Stomach (tissue), 4 donors: ENCODE measurements at regions not wholly inside any gene's neighbourhood (a gene's known extent, or its start where the extent isn't known, plus 50 kb on each side); places are given as distances from the start of the nearest gene placed in this dataset.

Source experiments
- EP300 ChIP-seq: sonication (generic); formaldehyde crosslinking; IDR thresholded peaks from one replicate; pipeline ENCODE4 v1.6.1; 2017; ENCODE audit warnings: antibody characterized with exemption
- POLR2A ChIP-seq, 4 donors: fragments of 450-650 bp; IDR thresholded peaks; one replicate each; pipeline ENCODE4 v1.6.1; 2016; ENCODE audit warnings: antibody characterized with exemption in 4 of 4, control low read depth in 2 of 4, mild to moderate bottlenecking in 1 of 4, moderate library complexity in 1 of 4

GRCh38 chr2:120570546-120570945 is 165.1 kb upstream of the GLI2 start:
- TF ChIP-seq EP300, result no peak
- TF ChIP-seq POLR2A (IDR thresholded peaks at IDR 0.05), result no peak
